ENCODE measurements at regions not wholly inside any gene's neighbourhood (a gene's known extent, or its start where the extent isn't known, plus 50 kb on each side); places are given as distances from the start of the nearest gene placed in this dataset.

GRCh38 chrX:9390693-9391368 is 74.0 kb upstream of the TBL1X start:
- H3K36me3 ChIP-seq (ENCODE audit: insufficient read depth in 1 of 2, low read depth in 1 of 2) = no peaks in the 10 kb centered on the region
- H3K9me3 ChIP-seq = no peaks in the 10 kb centered on the region
- intact Hi-C loops (cut with DNase I) = no loop called here
- H3K4me1 ChIP-seq = no peaks in the 10 kb centered on the region
- H3K4me3 ChIP-seq = no peak overlapping the region
- H3K27ac ChIP-seq = no peak overlapping the region
- TF ChIP-seq CTCF (IDR thresholded peaks at IDR 0.05) = no peak
- no peaks in the 10 kb centered on the region for H3K27me3 ChIP-seq (ENCODE audit: insufficient read depth in 3 of 3, low read length in 2 of 3)
- DNase-seq = no peak
- no peak for ATAC-seq
- 78 to 81% (median 80%) methylated on average over 8 of the region's 8 CpGs for WGBS, 3 donors

- 83 to 93% (median 90%) methylated on average over 5 of the region's 5 CpGs for WGBS, 3 donors
- Histone ChIP-seq H3K27me3 (ENCODE audit: insufficient read depth in 3 of 3, low read length in 2 of 3) (no peaks in the 10 kb centered on the region), H3K27ac (no peak overlapping the region), H3K36me3 (ENCODE audit: insufficient read depth in 1 of 2, low read depth in 1 of 2) (no peaks in the 10 kb centered on the region), H3K4me3 (no peak overlapping the region), H3K4me1 (no peaks in the 10 kb centered on the region), H3K9me3 (no peaks in the 10 kb centered on the region)
- intact Hi-C loops (cut with DNase I) = no loop called here
- DNase-seq (no peak), ATAC-seq (no peak)
- no peak for TF ChIP-seq CTCF (IDR thresholded peaks at IDR 0.05)
Measured at GRCh38 chrX:9392445-9392844, 72.4 kb upstream of the TBL1X start.

- Histone ChIP-seq H3K36me3 (ENCODE audit: insufficient read depth in 1 of 2, low read depth in 1 of 2) (no peaks in the 10 kb centered on the region), H3K9me3 (no peaks in the 10 kb centered on the region), H3K27ac (no peak overlapping the region), H3K4me1 (no peaks in the 10 kb centered on the region), H3K4me3 (no peak overlapping the region), H3K27me3 (ENCODE audit: insufficient read depth in 3 of 3, low read length in 2 of 3) (no peaks in the 10 kb centered on the region)
- intact Hi-C loops (cut with DNase I) = no loop called here
- DNase-seq (no peak), ATAC-seq (no peak)
- TF ChIP-seq CTCF (IDR thresholded peaks at IDR 0.05) = no peak
- WGBS, 3 donors = 48 to 67% (median 61%) methylated on average over 4 of the region's 4 CpGs
Measured at GRCh38 chrX:9393571-9393970, 71.3 kb upstream of the TBL1X start.

GRCh38 chrX:9394212-9394611 is 70.6 kb upstream of the TBL1X start:
- no peak overlapping the region for H3K4me3 ChIP-seq
- no peak for DNase-seq
- ATAC-seq = no peak
- intact Hi-C loops (cut with DNase I) = no loop called here
- no peaks in the 10 kb centered on the region for H3K4me1 ChIP-seq
- no peaks in the 10 kb centered on the region for H3K36me3 ChIP-seq (ENCODE audit: insufficient read depth in 1 of 2, low read depth in 1 of 2)
- 49 to 62% (median 54%) methylated on average over 12 of the region's 12 CpGs for WGBS, 3 donors
- no peaks in the 10 kb centered on the region for H3K27me3 ChIP-seq (ENCODE audit: insufficient read depth in 3 of 3, low read length in 2 of 3)
- TF ChIP-seq CTCF (IDR thresholded peaks at IDR 0.05) = no peak
- no peaks in the 10 kb centered on the region for H3K9me3 ChIP-seq
- H3K27ac ChIP-seq = no peak overlapping the region

GRCh38 chrX:9396930-9397329 is 67.9 kb upstream of the TBL1X start:
- H3K9me3 ChIP-seq = no peaks in the 10 kb centered on the region
- H3K27ac ChIP-seq = no peak overlapping the region
- H3K4me3 ChIP-seq = no peak overlapping the region
- DNase-seq = no peak
- no peaks in the 10 kb centered on the region for H3K4me1 ChIP-seq
- intact Hi-C loops (cut with DNase I) = no loop called here
- WGBS, 3 donors = 42 to 55% (median 45%) methylated on average over 4 of the region's 4 CpGs
- H3K27me3 ChIP-seq (ENCODE audit: insufficient read depth in 3 of 3, low read length in 2 of 3) = no peaks in the 10 kb centered on the region
- no peak for TF ChIP-seq CTCF (IDR thresholded peaks at IDR 0.05)
- ATAC-seq = no peak
- no peaks in the 10 kb centered on the region for H3K36me3 ChIP-seq (ENCODE audit: insufficient read depth in 1 of 2, low read depth in 1 of 2)

Data from psoas muscle (tissue), 7 donors.